GM21529 (cell line): ENCODE measurements at regions not wholly inside any gene's neighbourhood (a gene's known extent, or its start where the extent isn't known, plus 50 kb on each side); places are given as distances from the start of the nearest gene placed in this dataset.

Source experiments
- ATAC-seq: cut with Tn5 transposase; IDR thresholded peaks from one replicate; pipeline ENCODE4 v1.9.1; 2021; ENCODE audit not compliant: unreplicated experiment

- ATAC-seq: no peak
Measured at GRCh38 chr9:12065686-12066085, 627.5 kb upstream of the TYRP1 start.

DNA sequence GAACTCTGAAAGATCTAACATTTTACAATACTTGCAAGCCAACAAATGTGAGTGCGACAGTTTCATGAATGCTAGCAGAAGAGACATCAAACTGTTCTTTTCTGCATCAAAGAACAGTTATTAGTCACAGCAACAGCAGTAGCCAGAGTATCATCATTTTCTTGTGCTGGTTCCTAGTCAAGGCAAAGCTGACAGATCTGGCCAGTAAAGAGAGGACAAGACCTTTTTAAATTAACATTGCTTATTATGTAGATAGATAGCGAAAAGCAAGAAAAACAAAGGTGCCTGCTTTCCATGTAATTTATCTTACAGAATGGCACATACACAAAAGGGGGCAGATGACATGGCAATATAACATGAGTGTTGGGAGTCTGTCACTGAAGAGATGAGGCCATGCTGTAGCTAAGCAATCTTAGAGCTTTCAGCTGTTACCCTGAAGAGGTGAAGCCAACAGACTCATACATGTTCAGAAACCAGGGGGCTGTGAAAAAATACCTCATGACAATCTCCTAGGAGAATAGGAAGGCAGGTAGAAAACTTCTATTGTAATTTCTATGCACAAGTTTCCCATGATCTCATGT lies 626.6 kb upstream of the TYRP1 start:
- ATAC-seq: no peak

GRCh38 chr9:12069366-12069765 lies 623.8 kb upstream of the TYRP1 start:
- ATAC-seq: no peak

GRCh38 chr9:12085399-12085798 lies 607.8 kb upstream of the TYRP1 start:
- no peak for ATAC-seq

- no peak for ATAC-seq
Measured at GRCh38 chr9:12091865-12092527, 601.2 kb upstream of the TYRP1 start.

GRCh38 chr9:12094046-12094445 lies 599.1 kb upstream of the TYRP1 start:
- ATAC-seq: no peak

DNA sequence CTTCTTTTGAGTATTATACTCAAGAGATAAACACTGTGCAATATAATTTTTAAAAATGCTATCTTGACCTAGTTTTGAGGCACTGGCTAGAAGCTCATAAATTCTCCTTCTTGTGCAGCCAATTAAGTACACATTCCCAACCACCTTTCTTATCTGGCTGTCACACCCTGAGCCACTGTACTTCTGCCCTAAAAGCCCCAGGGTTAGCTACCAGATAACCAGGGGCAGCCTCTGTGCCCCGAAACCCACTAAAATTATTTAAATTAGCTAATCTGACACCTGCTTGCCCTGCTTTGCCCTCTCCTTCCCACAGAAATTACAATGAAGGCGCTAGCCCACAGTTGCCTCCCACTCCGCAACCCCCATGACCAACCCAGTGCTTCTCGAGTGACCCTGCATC lies 597.3 kb upstream of the TYRP1 start:
- ATAC-seq: no peak

GRCh38 chr9:12133416-12133815 lies 559.8 kb upstream of the TYRP1 start:
- ATAC-seq: no peak

DNA sequence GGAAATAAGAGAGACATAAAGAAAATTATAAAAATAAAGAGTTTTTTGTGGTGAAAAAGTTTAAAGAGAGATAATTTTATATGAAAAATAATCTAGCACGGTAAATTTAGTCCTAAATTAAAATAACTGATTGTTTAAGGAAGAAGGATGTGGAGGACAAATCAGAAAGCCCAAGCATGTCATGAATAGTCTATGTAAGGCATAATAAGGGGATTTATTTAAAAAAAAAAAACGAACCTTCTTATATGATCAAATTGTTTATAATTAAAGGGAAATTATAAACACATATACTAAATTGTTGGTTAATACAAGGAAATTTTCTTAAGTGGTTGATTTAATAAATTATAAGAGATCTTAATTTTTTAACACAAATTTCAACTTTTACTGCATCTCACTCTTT lies 551.8 kb upstream of the TYRP1 start:
- ATAC-seq: no peak

- ATAC-seq: no peak
Measured at GRCh38 chr9:12155401-12156134, 537.6 kb upstream of the TYRP1 start.

- ATAC-seq: no peak
Measured at GRCh38 chr9:12162181-12162815, 530.9 kb upstream of the TYRP1 start.

DNA sequence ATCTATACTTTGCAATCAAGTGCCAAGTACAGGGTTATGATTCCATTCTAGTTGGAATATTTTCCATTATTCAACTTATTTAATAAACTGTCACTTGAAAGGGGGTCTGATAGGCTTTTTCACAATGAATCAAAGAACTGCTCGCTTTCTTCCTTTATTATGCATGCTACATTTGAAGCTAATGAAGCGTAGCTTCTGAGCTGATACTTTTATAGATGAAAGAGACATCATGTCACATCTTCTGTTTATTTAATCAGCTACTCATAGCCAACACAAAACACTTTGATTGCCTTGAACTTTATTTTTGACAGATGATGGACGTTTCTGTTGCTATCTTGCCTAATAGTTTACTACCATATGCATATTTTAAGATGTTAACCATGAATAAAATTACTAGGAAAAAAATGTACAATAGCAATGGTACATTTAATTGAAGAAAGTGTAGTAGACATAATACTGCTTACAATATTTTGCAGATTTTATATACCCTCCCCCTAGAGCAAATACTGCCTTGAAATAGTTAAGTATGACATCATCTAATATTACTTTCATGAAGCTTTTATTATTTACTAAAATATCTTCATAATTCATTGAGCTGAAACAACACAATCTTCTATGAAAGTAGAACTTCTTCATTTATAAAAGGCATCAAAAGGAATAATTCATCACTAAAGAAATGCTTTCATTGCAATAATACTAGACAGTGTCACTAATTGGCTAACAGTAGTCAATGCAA lies 529.3 kb upstream of the TYRP1 start:
- ATAC-seq: no peak

GRCh38 chr9:12166518-12166917 lies 526.7 kb upstream of the TYRP1 start:
- ATAC-seq: no peak

DNA sequence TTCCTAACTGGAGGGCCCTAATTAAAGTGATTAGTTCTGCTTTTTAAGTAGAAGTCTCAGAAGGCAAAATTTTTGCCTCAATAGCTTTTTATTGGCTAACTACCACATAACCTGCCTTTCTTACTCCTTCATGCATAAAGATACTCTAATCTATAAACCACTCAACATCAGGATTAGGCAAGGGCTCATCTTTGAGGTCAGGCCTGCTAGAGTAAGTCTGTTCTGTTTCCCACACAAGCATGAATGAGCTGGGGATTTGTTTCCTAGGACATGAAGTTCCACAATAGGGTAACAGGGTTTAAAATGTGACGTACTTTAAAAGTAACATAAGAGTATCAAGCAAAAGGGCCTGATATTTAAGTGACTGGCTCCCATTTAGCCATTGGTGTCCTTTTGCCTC lies 522.7 kb upstream of the TYRP1 start:
- ATAC-seq: no peak

- no peak for ATAC-seq
Measured at GRCh38 chr9:12178634-12179033, 514.6 kb upstream of the TYRP1 start.

GRCh38 chr9:12182806-12183205 lies 510.4 kb upstream of the TYRP1 start:
- no peak for ATAC-seq

DNA sequence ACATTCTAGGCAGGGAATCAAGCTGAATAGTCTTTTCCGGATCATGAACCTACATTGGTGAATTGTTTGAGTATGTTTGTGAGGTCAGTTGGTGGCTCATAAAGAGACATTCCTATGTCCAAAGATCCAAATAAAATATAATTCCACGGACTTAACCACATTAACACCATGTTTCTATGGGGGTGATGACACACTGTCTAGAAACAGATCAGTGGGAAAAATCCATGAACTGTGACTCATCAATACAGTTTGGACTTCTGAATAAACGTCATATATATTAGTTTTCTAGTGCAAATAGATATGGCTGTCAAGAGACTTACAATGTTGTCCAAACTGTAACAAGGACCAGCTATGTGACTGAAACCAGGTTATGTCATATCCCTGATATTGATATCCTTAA lies 509.9 kb upstream of the TYRP1 start:
- no peak for ATAC-seq

DNA sequence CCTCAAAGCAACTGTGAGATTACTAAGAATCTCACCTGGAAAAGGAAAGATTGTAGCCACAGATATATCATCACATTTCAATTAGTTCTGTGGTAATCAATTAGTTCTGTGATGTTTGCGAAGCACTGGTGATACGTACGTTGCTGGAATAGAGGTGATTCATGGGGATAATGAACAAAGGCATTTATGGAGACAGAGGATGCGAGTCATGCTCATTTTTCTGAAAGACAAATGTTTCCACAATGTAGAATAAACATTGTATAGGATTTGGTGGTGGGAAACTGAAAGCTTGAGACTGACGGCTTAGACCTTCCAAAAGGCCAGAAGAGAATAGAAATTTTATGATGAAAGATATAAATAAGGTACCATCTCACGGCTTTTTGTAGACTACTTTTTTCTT lies 507.3 kb upstream of the TYRP1 start:
- no peak for ATAC-seq

GRCh38 chr9:12191630-12192029 lies 501.6 kb upstream of the TYRP1 start:
- ATAC-seq: no peak

DNA sequence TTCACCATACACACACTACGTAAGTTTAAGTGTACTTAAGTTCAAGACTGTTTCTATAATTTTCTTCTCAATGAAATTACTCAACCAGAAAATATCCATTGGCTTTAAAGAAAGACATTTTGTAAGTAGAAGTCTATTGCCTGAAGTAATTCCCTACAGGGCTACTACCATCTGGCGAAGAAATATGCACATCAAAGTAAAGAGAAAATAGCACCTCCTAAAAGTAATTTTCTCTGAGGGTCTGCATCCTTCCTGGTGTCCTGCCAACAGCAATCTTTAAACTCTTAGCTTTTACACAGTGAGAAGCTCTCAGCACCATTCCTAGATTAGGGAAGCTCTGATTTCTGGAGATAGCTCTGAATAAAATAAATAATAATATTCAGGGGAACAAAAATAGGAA lies 498.5 kb upstream of the TYRP1 start:
- no peak for ATAC-seq

DNA sequence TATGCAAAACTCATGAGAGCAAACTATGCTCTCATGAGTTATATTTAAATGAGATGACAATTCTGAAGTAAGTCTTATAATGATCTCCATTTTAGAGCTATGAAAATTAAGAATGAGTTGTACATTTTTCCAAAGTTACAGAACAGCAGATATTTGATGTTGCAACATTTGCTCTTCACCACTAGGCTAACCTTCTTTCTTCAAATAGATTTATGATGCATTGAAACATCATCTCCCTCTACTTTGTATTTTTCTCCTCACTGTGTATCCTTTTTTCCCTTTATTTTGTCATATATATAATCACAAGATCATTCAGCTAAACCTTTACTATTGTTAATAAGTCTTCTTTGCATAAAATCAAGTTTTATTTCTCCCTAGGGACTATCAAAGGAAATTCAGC lies 497.7 kb upstream of the TYRP1 start:
- ATAC-seq: no peak
